Mesendoderm (in vitro differentiated cells): ENCODE measurements at regions not wholly inside any gene's neighbourhood (a gene's known extent, or its start where the extent isn't known, plus 50 kb on each side); places are given as distances from the start of the nearest gene placed in this dataset.

Source experiments
- DNase-seq: peaks from one replicate; pipeline ENCODE4 v3.0.0; 2013
- H2AK5ac ChIP-seq: 2 replicates; pipeline ENCODE4 v1.6.1; 2013; ENCODE audit warnings: low read length, inconsistent platforms
- H2BK120ac ChIP-seq: 2 replicates; pipeline ENCODE4 v1.6.1; 2013; ENCODE audit warnings: low read depth, mild to moderate bottlenecking, low read length, moderate library complexity, mixed read lengths
- H2BK15ac ChIP-seq: replicated peaks from 2 replicates; pipeline ENCODE4 v1.6.1; 2013; ENCODE audit warnings: low read depth, mild to moderate bottlenecking, moderate library complexity
- H2BK5ac ChIP-seq: 2 replicates; pipeline ENCODE4 v1.6.1; 2013; ENCODE audit warnings: low read length, inconsistent platforms
- H3K18ac ChIP-seq: 2 replicates; pipeline ENCODE4 v1.6.1; 2013; ENCODE audit warnings: mild to moderate bottlenecking, low read length, mixed read lengths
- H3K23ac ChIP-seq: one replicate; pipeline ENCODE4 v1.6.1; 2013; ENCODE audit warnings: low read length
- H3K27ac ChIP-seq: 2 replicates; pipeline ENCODE4 v1.5.1; 2013; ENCODE audit warnings: low read depth, mild to moderate bottlenecking, inconsistent platforms, low read length, moderate library complexity
- H3K27me3 ChIP-seq: 2 replicates; pipeline ENCODE4 v1.6.1; 2013; ENCODE audit warnings: low read length, control low read depth, mild to moderate bottlenecking, inconsistent platforms; ENCODE audit not compliant: insufficient read depth, poor library complexity
- H3K36me3 ChIP-seq: 2 replicates; pipeline ENCODE4 v1.6.1; 2013; ENCODE audit warnings: low read length, inconsistent platforms; ENCODE audit not compliant: control insufficient read depth, insufficient read depth
- H3K4ac ChIP-seq: one replicate; pipeline ENCODE4 v1.6.1; 2013; ENCODE audit warnings: low read depth, mild to moderate bottlenecking, low read length, moderate library complexity
- H3K4me1 ChIP-seq: 2 replicates; pipeline ENCODE4 v1.6.1; 2013; ENCODE audit warnings: low read depth, low read length, inconsistent platforms; ENCODE audit not compliant: control insufficient read depth
- H3K4me2 ChIP-seq: 2 replicates; pipeline ENCODE4 v1.6.1; 2013; ENCODE audit warnings: low read length
- H3K4me3 ChIP-seq: 2 replicates; pipeline ENCODE4 v1.5.1; 2013; ENCODE audit warnings: mild to moderate bottlenecking, low read length
- H3K56ac ChIP-seq: one replicate; pipeline ENCODE4 v1.6.1; 2013; ENCODE audit warnings: low read length
- H3K79me1 ChIP-seq: 2 replicates; pipeline ENCODE4 v1.6.1; 2013; ENCODE audit warnings: low read length, inconsistent platforms
- H3K79me2 ChIP-seq: 2 replicates; pipeline ENCODE4 v1.6.1; 2013; ENCODE audit warnings: mild to moderate bottlenecking, low read length; ENCODE audit not compliant: control insufficient read depth, insufficient read depth
- H3K9ac ChIP-seq: 2 replicates; pipeline ENCODE4 v1.6.1; 2013; ENCODE audit warnings: low read length, inconsistent platforms
- H4K5ac ChIP-seq: one replicate; pipeline ENCODE4 v1.6.1; 2013; ENCODE audit warnings: low read length
- H4K8ac ChIP-seq: one replicate; pipeline ENCODE4 v1.6.1; 2013; ENCODE audit warnings: low read depth, mild to moderate bottlenecking, control low read depth, low read length, moderate library complexity
- WGBS: extraction: QIAGEN DNeasy Blood & Tissue Kit; methylation state at CpG from one replicate; pipeline ENCODE4 v1.1.7; 2013; ENCODE audit warnings: low lambda C conversion rate, missing lambda C conversion rate; ENCODE audit not compliant: insufficient coverage; ENCODE audit errors: extremely low coverage; 5-methylcytosine and 5-hydroxymethylcytosine counted together

- H2BK15ac ChIP-seq: no peak overlapping the region
- WGBS: no CpG with 5 or more reads among the region's 1 CpG
- no peak for DNase-seq
Observed at GRCh38 chr15:77557564-77557963, 75.1 kb downstream of the LINGO1 start.

GRCh38 chr15:77557144-77557543, 75.6 kb downstream of the LINGO1 start:
- no peak overlapping the region for H3K27ac ChIP-seq
- H2BK5ac ChIP-seq: peak overlapping the region; percentile 39
- no peak overlapping the region for H3K23ac ChIP-seq
- peak overlapping the region; percentile 61 for H3K56ac ChIP-seq
- H3K4me1 ChIP-seq: peaks cover 11% of the 10 kb centered on the region
- H3K4ac ChIP-seq: no peak overlapping the region
- no peak overlapping the region for H4K5ac ChIP-seq
- no peak overlapping the region for H3K4me2 ChIP-seq
- no peak overlapping the region for H3K9ac ChIP-seq
- no peaks in the 10 kb centered on the region for H3K36me3 ChIP-seq
- no peaks in the 10 kb centered on the region for H3K27me3 ChIP-seq
- WGBS: no CpG with 5 or more reads among the region's 10 CpGs
- no peak overlapping the region for H4K8ac ChIP-seq
- no peaks in the 10 kb centered on the region for H3K79me1 ChIP-seq
- peak overlapping the region; percentile 79 for H2AK5ac ChIP-seq
- peak; percentile 87 for DNase-seq
- no peaks in the 10 kb centered on the region for H3K79me2 ChIP-seq
- no peak overlapping the region for H2BK15ac ChIP-seq
- no peak overlapping the region for H2BK120ac ChIP-seq
- no peak overlapping the region for H3K18ac ChIP-seq
- no peak overlapping the region for H3K4me3 ChIP-seq

More at GRCh38 chr15:77557564-77557963, 75.1 kb downstream of the LINGO1 start:
- H3K4ac ChIP-seq: peak overlapping the region; percentile 41
- no peaks in the 10 kb centered on the region for H3K36me3 ChIP-seq
- no peak overlapping the region for H3K9ac ChIP-seq
- H4K5ac ChIP-seq: no peak overlapping the region
- no peaks in the 10 kb centered on the region for H3K79me1 ChIP-seq
- no peak overlapping the region for H2BK120ac ChIP-seq
- H4K8ac ChIP-seq: no peak overlapping the region
- no peak overlapping the region for H3K4me2 ChIP-seq
- H3K4me3 ChIP-seq: no peak overlapping the region
- H2BK5ac ChIP-seq: peak overlapping the region; percentile 39
- no peaks in the 10 kb centered on the region for H3K79me2 ChIP-seq
- H2AK5ac ChIP-seq: peak overlapping the region; percentile 79
- H3K56ac ChIP-seq: peak overlapping the region; percentile 61
- H3K4me1 ChIP-seq: peaks cover 11% of the 10 kb centered on the region
- no peak overlapping the region for H3K18ac ChIP-seq
- no peaks in the 10 kb centered on the region for H3K27me3 ChIP-seq
- H3K27ac ChIP-seq: no peak overlapping the region
- no peak overlapping the region for H3K23ac ChIP-seq

- Histone ChIP-seq H2BK120ac (no peak overlapping the region), H3K4ac (no peak overlapping the region), H3K79me1 (no peaks in the 10 kb centered on the region), H3K23ac (no peak overlapping the region), H2AK5ac (no peak overlapping the region), H3K79me2 (no peaks in the 10 kb centered on the region), H2BK5ac (no peak overlapping the region), H3K4me3 (no peak overlapping the region), H4K8ac (no peak overlapping the region), H3K18ac (no peak overlapping the region), H3K4me1 (peaks cover 11% of the 10 kb centered on the region), H3K4me2 (no peak overlapping the region), H3K27me3 (no peaks in the 10 kb centered on the region), H3K27ac (no peak overlapping the region), H4K5ac (no peak overlapping the region), H3K56ac (no peak overlapping the region), H3K36me3 (no peaks in the 10 kb centered on the region), H3K9ac (no peak overlapping the region), H2BK15ac (no peak overlapping the region)
- DNase-seq: no peak
- no CpG with 5 or more reads among the region's 7 CpGs for WGBS
Observed at GRCh38 chr15:77556622-77557021, 76.1 kb downstream of the LINGO1 start.

- Histone ChIP-seq H4K8ac (no peak overlapping the region), H3K27me3 (no peaks in the 10 kb centered on the region), H3K4me1 (peaks cover 11% of the 10 kb centered on the region), H2BK5ac (no peak overlapping the region), H3K4me2 (no peak overlapping the region), H2AK5ac (no peak overlapping the region), H3K79me1 (no peaks in the 10 kb centered on the region), H3K23ac (no peak overlapping the region), H3K27ac (no peak overlapping the region), H3K18ac (no peak overlapping the region), H3K4me3 (no peak overlapping the region), H3K79me2 (no peaks in the 10 kb centered on the region), H3K36me3 (no peaks in the 10 kb centered on the region), H3K56ac (no peak overlapping the region), H3K4ac (no peak overlapping the region), H4K5ac (no peak overlapping the region), H2BK15ac (no peak overlapping the region), H3K9ac (no peak overlapping the region), H2BK120ac (no peak overlapping the region)
- no CpG with 5 or more reads among the region's 8 CpGs for whole genome bisulfite sequencing
- DNase-seq: no peak
Observed at GRCh38 chr15:77555232-77555631, 77.5 kb downstream of the LINGO1 start.

- Histone ChIP-seq H3K79me2 (no peaks in the 10 kb centered on the region), H2AK5ac (no peak overlapping the region), H3K23ac (no peak overlapping the region), H3K4ac (no peak overlapping the region), H2BK120ac (no peak overlapping the region), H3K4me1 (peaks cover 11% of the 10 kb centered on the region), H2BK5ac (no peak overlapping the region), H3K4me2 (no peak overlapping the region), H3K18ac (no peak overlapping the region), H3K56ac (no peak overlapping the region), H4K5ac (no peak overlapping the region), H3K79me1 (no peaks in the 10 kb centered on the region), H2BK15ac (no peak overlapping the region), H4K8ac (no peak overlapping the region), H3K27me3 (no peaks in the 10 kb centered on the region), H3K4me3 (no peak overlapping the region), H3K36me3 (no peaks in the 10 kb centered on the region), H3K9ac (no peak overlapping the region), H3K27ac (no peak overlapping the region)
- DNase-seq: no peak
- WGBS: no CpG with 5 or more reads among the region's 11 CpGs
Observed at GRCh38 chr15:77554306-77555080, 78.2 kb downstream of the LINGO1 start.

GRCh38 chr15:77553695-77554094, 79.0 kb downstream of the LINGO1 start:
- H3K27me3 ChIP-seq: no peaks in the 10 kb centered on the region
- no peak overlapping the region for H4K8ac ChIP-seq
- no peak for DNase-seq
- no peak overlapping the region for H3K23ac ChIP-seq
- no peak overlapping the region for H2BK5ac ChIP-seq
- H3K79me1 ChIP-seq: no peaks in the 10 kb centered on the region
- H2BK15ac ChIP-seq: no peak overlapping the region
- no peak overlapping the region for H3K4me3 ChIP-seq
- no peak overlapping the region for H4K5ac ChIP-seq
- no peak overlapping the region for H3K4ac ChIP-seq
- peaks cover 14% of the 10 kb centered on the region for H3K4me1 ChIP-seq
- no peak overlapping the region for H3K27ac ChIP-seq
- H3K79me2 ChIP-seq: no peaks in the 10 kb centered on the region
- no peak overlapping the region for H3K4me2 ChIP-seq
- H3K56ac ChIP-seq: no peak overlapping the region
- H2BK120ac ChIP-seq: no peak overlapping the region
- WGBS: no CpG with 5 or more reads among the region's 6 CpGs
- no peak overlapping the region for H2AK5ac ChIP-seq
- H3K18ac ChIP-seq: no peak overlapping the region
- H3K36me3 ChIP-seq: no peaks in the 10 kb centered on the region
- no peak overlapping the region for H3K9ac ChIP-seq
